Transverse colon (tissue), 4 donors: ENCODE measurements at regions not wholly inside any gene's neighbourhood (a gene's known extent, or its start where the extent isn't known, plus 50 kb on each side); places are given as distances from the start of the nearest gene placed in this dataset.

Experiments used
- DNase-seq: peaks from one replicate; pipeline ENCODE4 v3.0.0-alpha.2; 2019
- H3K27ac ChIP-seq, 4 donors: fragments of 200-600 bp; sonication (generic); 2 replicates each; pipeline ENCODE4 v1.5.1; 2016 to 2018; ENCODE audit warnings: inconsistent platforms in 4 of 4
- H3K27me3 ChIP-seq: fragments of 200-600 bp; sonication (generic); 2 replicates; pipeline ENCODE4 v1.5.1; 2017; ENCODE audit warnings: inconsistent platforms
- H3K36me3 ChIP-seq, 4 donors: fragments of 200-600 bp; sonication (generic); 2 replicates each; pipeline ENCODE4 v1.5.1; 2017 to 2019; ENCODE audit warnings: inconsistent platforms in 4 of 4
- H3K4me1 ChIP-seq, 4 donors: fragments of 200-600 bp; sonication (generic); 2 replicates each; pipeline ENCODE4 v1.5.1; 2017 to 2020; ENCODE audit warnings: inconsistent platforms in 4 of 4
- H3K4me3 ChIP-seq, 4 donors: fragments of 200-600 bp; sonication (generic); 1 replicate in 1 of 4; 2 replicates in 3 of 4; pipeline versions ENCODE4 v1.5.1 to v1.6.1; 2017 to 2019; ENCODE audit warnings: inconsistent platforms in 4 of 4
- H3K9me3 ChIP-seq, 2 donors: fragments of 200-600 bp; sonication (generic); 2 replicates each; pipeline ENCODE4 v1.5.1; 2017 to 2019; ENCODE audit warnings: inconsistent platforms in 2 of 2
- EP300 ChIP-seq: sonication (generic); formaldehyde crosslinking; IDR thresholded peaks from one replicate; pipeline ENCODE4 v1.6.1; 2017; ENCODE audit warnings: antibody characterized with exemption, low read depth
- POLR2A ChIP-seq: fragments of 450-650 bp; IDR thresholded peaks from one replicate; pipeline ENCODE4 v1.6.1; 2016; ENCODE audit warnings: antibody characterized with exemption, mild to moderate bottlenecking, moderate library complexity
- POLR2AphosphoS5 ChIP-seq, 3 donors: sonication (generic); formaldehyde crosslinking; IDR thresholded peaks; one replicate each; pipeline ENCODE4 v1.6.1; 2016; ENCODE audit warnings: antibody characterized with exemption in 3 of 3
- WGBS, 2 donors: methylation state at CpG; one replicate each; pipeline ENCODE4 v1.1.5; 2018; ENCODE audit warnings: low coverage in 1 of 2; 5-methylcytosine and 5-hydroxymethylcytosine counted together
- in situ Hi-C, 4 donors: fragments of 200-750 bp; cut with MboI; loops; one replicate each; pipeline versions ENCODE4 v1.15.0 to v1.15.1; 2017; ENCODE audit warnings: low sequenced_read_pairs in 3 of 4, low pct_ligation_motif_present in 1 of 4, low pct_unique_long_range_greater_than_20kb in 1 of 4
- intact Hi-C: fragments of 100-400 bp; cut with DNase I; formaldehyde crosslinking; loops from one replicate; pipeline ENCODE4 v1.15.1; 2023; ENCODE audit warnings: low total_unique reads
- TF ChIP-seq, protein P1 (sequence below), 5 experiments: fragments of 200-600 bp in 3 of 5; fragments of 450-650 bp in 2 of 5; sonication (generic) in 3 of 5; IDR thresholded peaks; 1 replicate in 2 of 5; 2 replicates in 3 of 5; pipeline ENCODE4 v1.5.1; 2016 to 2017; ENCODE audit warnings: antibody characterized with exemption in 5 of 5, inconsistent platforms in 3 of 5, mild to moderate bottlenecking in 2 of 5, moderate library complexity in 1 of 5

DNA sequence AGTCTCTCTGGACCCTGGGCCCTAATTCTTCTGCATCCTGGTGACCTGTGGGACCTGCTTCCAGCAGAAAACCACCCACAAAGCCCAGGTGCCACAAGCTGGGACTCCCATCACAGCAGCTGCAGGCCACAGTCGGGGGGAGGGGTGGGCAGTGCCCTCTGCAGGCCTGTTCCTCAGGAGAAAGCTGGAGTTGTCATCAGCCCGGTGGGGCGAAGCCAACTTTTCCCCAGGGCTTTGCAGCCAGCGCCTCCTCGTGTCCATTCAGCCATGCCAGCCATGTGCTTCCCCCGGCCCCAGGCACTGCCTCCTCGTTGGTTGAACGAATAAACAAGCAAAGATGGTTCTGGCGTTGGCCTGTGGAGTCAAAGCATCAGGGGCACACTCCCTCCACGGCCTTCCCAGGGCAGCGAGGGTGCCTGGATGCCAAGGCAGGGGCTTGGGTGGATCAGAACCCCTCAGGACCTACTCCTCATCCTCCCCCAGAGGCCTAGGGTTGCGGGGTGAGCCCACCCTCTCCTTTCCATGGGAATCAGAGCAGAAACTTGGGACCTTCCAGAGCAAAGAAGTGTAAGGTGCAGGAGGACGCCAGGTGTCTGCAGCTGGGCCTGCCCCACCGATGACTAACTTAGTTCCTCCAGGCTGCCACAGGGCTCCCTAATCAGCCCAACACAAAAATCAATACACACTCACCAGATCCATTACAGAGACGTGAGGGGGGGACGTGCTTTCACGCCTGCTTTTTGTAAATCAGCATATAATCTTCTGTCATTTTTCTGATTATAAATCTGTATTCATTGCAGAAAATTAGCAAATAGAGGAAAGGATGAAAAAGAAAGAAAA lies 75.7 kb upstream of the RAB6C start:
- in situ Hi-C loops = no loop called here
- no peak for DNase-seq
- Histone ChIP-seq H3K4me1 (no peaks in the 10 kb centered on the region), H3K36me3 (no peaks in the 10 kb centered on the region), H3K4me3 (no peak overlapping the region), H3K27me3 (no peaks in the 10 kb centered on the region), H3K27ac (no peak overlapping the region), H3K9me3 (no peaks in the 10 kb centered on the region)
- TF ChIP-seq POLR2AphosphoS5 (IDR thresholded peaks at IDR 0.05) = no peak
- no peak for TF ChIP-seq POLR2A
- TF ChIP-seq EP300 = no peak
- TF ChIP-seq, protein P1, sequence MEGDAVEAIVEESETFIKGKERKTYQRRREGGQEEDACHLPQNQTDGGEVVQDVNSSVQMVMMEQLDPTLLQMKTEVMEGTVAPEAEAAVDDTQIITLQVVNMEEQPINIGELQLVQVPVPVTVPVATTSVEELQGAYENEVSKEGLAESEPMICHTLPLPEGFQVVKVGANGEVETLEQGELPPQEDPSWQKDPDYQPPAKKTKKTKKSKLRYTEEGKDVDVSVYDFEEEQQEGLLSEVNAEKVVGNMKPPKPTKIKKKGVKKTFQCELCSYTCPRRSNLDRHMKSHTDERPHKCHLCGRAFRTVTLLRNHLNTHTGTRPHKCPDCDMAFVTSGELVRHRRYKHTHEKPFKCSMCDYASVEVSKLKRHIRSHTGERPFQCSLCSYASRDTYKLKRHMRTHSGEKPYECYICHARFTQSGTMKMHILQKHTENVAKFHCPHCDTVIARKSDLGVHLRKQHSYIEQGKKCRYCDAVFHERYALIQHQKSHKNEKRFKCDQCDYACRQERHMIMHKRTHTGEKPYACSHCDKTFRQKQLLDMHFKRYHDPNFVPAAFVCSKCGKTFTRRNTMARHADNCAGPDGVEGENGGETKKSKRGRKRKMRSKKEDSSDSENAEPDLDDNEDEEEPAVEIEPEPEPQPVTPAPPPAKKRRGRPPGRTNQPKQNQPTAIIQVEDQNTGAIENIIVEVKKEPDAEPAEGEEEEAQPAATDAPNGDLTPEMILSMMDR (IDR thresholded peaks at IDR 0.05) = no peak
- intact Hi-C loops = no loop called here
- WGBS, 2 donors = 73 to 80% methylated on average over 1 to 17 of the region's 17 CpGs

GRCh38 chr2:129904532-129905446 lies 74.7 kb upstream of the RAB6C start:
- no peaks in the 10 kb centered on the region for H3K4me1 ChIP-seq
- no peak for DNase-seq
- 69 to 76% methylated on average over 5 to 20 of the region's 20 CpGs for WGBS, 2 donors
- no peaks in the 10 kb centered on the region for H3K27me3 ChIP-seq
- no peak overlapping the region for H3K27ac ChIP-seq
- no peak overlapping the region for H3K4me3 ChIP-seq
- H3K9me3 ChIP-seq = no peaks in the 10 kb centered on the region
- intact Hi-C loops = no loop called here
- TF ChIP-seq POLR2A (no peak), EP300 (no peak), POLR2AphosphoS5 (IDR thresholded peaks at IDR 0.05) (no peak)
- TF ChIP-seq, protein P1 (IDR thresholded peaks at IDR 0.05) = no peak
- in situ Hi-C loops = no loop called here
- no peaks in the 10 kb centered on the region for H3K36me3 ChIP-seq

GRCh38 chr2:129905664-129906081 lies 73.8 kb upstream of the RAB6C start:
- no peak overlapping the region for H3K4me3 ChIP-seq
- WGBS, 2 donors = 88% methylated on average over 2 of the region's 2 CpGs; no CpG with 5 or more reads in 1 of the 2 donors
- no peak for TF ChIP-seq EP300
- no peak for TF ChIP-seq POLR2AphosphoS5 (IDR thresholded peaks at IDR 0.05)
- TF ChIP-seq, protein P1 (IDR thresholded peaks at IDR 0.05) = no peak
- TF ChIP-seq POLR2A = no peak
- H3K36me3 ChIP-seq = no peaks in the 10 kb centered on the region
- no peaks in the 10 kb centered on the region for H3K9me3 ChIP-seq
- in situ Hi-C loops = no loop called here
- no peak overlapping the region for H3K27ac ChIP-seq
- intact Hi-C loops = no loop called here
- H3K27me3 ChIP-seq = no peaks in the 10 kb centered on the region
- DNase-seq = no peak
- no peaks in the 10 kb centered on the region for H3K4me1 ChIP-seq
